Stimulated activated CD4-positive, alpha-beta T cell treated with anti-CD3 and anti-CD28 coated beads, Interleukin-12 subunit alpha, Interleukin-12 subunit beta, amount 100 ng/mL, for 4 hours (primary cell): ENCODE measurements at regions not wholly inside any gene's neighbourhood (a gene's known extent, or its start where the extent isn't known, plus 50 kb on each side); places are given as distances from the start of the nearest gene placed in this dataset.
"Not testable (repeated sequence)": the region's sequence is repeated elsewhere in the genome, so short reads cannot be mapped to it uniquely, and the experiment has no call there.

ENCODE experiments used
- DNase-seq: peaks from one replicate; pipeline ENCODE4 v3.0.0-alpha.2; 2020

- no peak for DNase-seq
Measured at GRCh38 chr2:8343031-8343430, 338.8 kb upstream of the ID2 start.

DNA sequence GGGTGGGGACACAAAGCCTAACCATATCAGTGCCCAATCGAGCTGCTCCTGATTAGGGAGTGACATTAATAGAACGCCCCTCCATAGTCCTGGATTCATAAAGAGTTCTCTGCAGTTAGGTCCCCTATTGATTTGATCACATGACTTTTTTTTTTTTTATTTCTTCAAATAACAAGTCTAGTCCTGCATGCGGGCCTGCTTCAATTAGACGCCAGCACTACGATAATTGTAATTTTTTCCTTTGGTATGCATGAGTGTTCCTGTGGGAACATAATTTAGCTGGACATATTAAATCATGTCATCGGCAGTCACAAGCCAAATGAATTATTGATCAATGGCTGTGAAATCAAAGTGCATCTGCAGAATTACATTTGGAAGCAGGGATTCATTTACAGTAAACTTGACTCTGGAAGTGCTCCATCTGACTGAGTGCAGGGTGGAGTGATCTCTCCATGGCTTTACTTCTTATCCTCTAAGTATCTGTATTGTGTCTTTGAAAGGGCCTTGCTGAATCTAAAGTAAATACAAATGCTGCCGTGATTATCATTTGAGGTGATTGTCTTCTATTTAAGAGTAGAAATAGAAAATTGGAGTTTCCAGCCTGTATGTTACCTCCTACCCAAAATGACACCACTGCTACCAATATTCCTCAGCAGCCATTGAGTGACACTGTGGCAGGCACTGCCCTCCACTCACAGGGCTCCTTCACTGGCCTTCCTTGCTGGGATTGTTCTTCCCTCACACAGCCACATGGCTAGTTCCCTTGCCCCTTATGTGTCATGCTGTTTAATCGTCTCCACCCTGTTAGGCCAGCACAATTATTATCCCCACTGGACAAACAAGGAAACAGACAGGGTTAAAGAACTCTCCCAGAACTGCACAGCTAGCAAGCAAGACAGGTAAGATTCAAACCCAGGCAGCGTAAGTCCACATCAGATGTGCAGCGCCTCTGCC is 337.4 kb upstream of the ID2 start:
- no peak for DNase-seq

DNA sequence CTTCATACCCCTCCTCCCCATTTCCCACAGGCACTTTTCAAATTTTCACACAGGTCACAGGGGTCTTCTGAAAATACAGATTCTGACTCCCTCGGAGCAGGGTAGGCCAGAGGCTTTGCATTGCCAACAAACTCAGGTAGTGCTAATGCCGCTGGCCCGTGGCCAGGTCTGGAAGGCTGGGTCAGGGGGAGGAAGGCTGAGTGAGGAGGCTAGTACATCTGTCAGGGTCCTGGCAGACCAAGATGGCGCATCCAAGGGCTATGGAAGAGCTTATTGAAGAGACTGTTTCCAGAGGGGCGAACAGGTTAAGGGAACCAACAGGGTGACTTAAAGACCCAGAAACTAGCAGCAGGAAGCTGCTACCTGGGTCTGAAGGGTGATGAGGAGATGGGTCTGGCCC is 336.7 kb upstream of the ID2 start:
- DNase-seq, result no peak

- DNase-seq, result no peak
Measured at GRCh38 chr2:8346208-8346607, 335.6 kb upstream of the ID2 start.

DNA sequence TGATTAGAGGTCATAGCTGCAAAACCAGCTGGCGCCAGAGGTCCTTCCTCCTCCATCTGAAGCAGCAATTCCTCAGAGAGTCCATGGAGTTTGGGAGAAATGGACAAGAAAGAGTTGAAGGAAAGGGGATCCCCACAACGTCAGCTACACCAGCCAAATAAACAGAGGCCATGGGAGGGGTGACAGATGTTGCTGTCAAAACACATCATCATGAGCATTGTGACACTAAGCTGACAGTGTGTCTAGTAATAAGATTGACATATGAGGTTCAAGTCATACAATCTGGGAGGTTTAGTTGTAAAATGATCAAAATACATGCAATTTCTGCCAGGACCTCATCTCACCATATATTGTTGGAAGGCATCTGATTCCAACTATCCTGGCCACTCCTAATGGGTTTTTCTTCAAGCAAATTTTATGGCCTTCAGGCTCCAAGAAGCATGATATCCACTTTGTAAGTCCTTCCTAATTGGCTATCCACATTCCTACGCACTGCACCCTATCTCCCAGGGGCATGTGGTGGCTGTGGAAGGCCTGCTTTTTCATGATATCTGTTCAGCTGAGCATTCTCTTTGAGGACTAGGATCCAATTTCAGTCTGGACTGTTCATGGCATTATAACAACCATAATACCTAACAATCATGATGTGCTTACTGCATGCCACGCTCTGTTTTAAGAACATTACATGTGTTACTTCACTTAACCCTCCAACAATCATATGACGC is 335.0 kb upstream of the ID2 start:
- DNase-seq, result no peak

DNA sequence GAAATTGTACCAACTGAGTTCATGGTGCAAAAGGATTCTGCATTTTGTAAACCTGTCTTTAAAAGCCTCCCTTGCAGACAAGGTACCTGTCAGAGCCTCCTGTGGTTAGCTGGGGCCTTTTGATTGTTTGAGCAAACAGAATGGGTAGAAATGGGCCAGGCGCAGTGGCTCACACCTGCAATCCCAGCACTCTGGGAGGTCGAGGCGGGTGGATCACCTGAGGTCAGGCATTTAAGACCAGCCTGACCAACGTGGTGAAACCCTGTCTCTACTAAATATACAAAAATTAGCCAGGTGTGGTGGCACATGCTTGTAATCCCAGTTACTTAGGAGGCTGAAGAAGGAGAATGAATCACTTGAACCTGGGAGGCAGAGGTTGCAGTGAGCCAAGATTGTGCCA is 332.9 kb upstream of the ID2 start:
- not testable (repeated sequence) for DNase-seq

GRCh38 chr2:8352296-8352695 is 329.6 kb upstream of the ID2 start:
- no peak for DNase-seq

DNA sequence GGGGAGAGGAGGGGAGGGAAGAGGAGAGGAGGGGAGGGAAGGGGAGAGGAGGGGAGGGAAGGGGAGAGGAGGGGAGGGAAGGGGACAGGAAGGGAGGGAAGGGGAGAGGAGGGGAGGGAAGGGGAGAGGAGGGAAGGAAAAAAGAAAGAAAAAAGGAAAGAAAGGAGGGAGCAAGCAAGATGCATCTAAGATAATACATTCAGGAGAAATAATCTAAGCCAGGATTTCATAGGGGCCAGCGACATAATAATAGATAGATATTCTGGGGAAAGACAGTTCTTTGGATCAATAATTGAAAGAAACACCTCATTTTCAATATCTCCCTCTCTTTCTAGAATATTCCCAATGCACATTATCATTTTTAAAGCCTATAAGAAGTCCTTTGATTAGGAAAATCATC is 328.9 kb upstream of the ID2 start:
- DNase-seq, result no peak

DNA sequence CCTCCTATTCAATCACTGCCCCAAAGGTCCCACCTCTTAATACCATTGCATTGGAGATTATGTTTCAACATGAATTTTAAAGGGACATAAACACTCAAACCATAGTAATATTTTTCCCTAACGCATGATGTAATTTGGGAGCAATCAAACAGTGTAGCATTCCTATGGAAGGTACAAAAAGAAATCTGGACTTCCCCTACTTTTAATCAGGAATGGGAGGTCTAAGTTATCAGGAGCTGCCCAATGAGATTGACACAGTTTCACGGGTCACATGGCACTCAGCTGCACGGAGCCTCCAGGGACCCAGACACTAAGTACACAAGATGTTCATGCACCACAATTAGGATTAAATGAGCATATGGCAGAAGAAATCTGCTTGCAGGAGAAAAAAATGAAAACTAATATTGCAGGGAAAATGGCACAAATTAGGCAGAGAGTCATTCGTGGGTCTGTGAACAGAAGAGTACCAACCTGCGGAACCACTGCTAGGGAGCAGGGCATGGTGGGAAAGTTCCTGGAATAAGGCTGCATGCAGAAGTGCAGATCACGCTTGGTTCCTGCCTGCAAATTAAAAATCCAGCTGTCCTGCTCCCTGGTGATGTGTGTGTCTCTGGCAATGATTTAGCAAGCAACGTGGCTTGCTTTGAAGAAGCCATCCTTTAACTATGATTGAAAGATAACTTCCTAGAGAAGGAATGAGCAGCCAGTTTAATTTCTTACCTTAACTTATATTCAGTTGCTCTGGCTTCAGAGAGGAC is 326.6 kb upstream of the ID2 start:
- no peak for DNase-seq

DNA sequence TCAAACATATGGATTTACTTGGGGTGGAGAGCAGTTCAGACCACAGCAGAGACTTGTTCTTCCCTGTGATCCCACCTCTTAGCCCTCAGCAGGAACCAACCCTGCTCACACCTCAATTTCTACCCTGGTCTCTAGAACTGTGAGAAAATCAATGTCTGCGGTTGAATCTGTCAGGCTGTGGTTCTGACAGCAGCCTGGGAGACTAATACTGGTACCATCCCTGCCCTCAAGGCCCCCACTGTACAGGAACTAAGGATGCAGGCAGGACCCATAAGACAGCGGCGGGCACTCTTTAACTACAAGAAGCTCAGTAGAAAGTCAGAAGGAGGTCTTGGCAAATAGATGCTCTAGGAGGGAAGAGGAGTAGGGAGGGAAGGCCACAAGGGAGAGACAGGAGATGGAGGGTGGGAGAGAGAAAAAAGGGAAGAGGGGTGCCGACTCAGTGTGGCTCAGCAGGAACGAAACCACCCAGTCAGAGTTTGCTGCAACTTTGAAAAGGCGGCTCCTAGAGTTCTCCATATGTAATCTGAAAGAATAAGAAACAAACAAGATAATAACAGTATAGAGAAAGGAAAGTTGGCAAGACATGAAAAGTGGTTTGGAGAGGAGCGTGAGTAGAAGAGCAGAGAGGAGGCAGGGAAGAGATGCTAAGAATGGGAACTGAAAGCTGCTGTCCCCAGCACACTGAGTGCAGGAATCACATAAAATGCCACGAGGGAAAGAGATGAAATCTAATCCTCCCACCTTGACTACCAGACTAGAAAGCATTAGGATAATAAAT is 323.9 kb upstream of the ID2 start:
- DNase-seq, result no peak

DNA sequence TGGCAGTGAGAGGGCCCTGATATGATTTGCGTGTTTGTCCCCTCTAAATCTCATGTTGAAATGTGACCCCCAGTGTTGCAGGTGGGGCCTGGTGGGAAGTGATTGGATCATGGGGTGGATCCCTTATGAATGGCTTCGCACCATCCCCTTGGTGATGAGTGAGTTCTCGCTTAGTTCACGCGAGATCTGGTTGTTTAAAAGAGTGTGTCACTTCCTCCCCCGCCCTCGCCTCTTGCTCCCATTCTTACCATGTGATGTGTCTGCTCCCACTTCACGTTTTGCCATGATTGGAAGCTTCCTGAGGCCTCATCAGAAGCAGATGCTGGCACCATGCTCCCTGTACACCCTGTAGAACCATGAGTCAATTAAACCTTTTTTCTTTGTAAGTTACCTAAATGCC is 319.9 kb upstream of the ID2 start:
- no peak for DNase-seq

DNA sequence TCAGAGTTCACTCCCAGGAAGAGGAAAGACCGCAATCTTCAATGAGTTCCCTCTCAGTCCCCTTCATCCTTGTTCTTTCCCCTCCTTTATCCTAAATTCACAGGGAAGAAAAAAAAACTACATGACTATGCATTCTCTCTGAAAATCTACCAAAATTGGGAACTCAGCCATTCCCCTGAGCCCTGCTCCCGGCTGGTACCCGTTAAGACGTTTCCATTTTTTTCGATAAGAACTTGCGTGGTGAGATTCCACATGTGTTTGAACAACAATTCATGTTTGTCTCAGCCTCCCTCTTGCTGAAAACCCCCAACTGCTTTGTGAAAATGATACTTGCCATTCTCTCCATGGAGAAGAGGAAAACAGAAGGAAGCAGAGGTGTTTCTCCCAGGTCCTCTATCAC is 318.7 kb upstream of the ID2 start:
- no peak for DNase-seq

DNA sequence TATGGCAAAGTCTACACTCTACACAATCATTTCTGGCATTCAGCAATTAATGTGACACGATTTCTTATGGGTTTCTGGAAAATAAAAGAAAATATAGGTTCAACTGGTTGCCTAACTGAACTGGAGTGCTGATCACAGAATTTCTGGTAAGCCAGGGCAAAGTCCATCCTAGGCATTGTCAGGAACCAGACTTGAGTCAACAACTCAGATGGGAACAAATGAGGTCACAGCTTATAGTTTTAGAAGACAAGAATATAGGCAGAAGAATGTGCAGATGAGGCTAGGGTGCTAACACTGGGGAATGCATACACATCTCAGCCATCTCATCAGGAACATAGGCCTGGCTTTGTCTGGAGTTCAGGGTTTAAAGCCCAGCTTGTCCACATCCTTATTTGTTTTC is 317.2 kb upstream of the ID2 start:
- DNase-seq, result no peak

DNA sequence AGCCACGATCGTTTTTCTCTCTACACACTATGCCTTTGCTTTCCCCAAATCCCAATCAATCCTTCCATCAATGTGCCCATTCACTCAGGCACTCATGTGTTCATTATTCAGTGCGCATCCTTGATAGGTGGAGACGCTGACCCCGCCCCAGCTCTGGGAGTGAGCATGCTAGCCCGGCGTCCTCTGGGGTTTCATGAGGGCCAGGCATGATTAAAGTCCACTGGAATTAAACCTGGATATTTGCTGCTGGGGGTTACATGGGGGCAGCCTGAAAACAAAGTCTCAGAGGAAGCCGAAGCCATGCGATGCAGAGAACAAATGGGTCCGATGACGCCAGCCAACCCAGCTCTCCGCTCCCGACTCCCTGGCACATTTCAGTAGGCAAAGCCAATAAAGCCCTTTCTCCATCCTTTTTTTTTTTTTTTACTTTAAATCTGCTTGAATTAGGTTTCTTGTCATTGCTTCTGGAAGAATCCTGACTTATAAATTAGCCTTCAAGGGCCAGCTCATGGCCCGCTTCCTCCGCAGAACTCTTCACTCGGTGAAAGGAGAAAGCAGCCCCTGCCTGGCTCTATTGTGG is 316.4 kb upstream of the ID2 start:
- DNase-seq, result no peak

DNA sequence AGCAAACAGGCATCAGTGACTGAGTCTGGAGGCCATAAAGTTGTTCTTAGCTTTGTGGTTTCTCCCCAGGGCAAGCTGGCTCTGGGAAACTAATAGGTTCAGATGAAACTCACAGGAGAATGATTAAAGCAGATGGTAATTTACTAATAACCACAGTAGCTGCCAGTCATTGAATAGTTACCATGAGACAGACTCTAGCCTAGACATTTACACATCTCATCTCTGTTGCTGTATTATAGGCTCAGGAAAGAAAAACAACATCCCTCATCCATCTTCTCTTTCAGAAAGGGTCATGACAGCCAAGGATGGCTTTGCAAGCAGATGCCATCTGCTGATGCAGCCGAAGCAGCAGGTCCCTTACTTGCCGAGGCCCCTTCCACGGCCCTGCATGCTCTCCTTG is 314.0 kb upstream of the ID2 start:
- DNase-seq, result no peak

- no peak for DNase-seq
Measured at GRCh38 chr2:8368463-8368862, 313.4 kb upstream of the ID2 start.

GRCh38 chr2:8369522-8369921 is 312.3 kb upstream of the ID2 start:
- no peak for DNase-seq

GRCh38 chr2:8370258-8370802 is 311.5 kb upstream of the ID2 start:
- DNase-seq, result no peak

DNA sequence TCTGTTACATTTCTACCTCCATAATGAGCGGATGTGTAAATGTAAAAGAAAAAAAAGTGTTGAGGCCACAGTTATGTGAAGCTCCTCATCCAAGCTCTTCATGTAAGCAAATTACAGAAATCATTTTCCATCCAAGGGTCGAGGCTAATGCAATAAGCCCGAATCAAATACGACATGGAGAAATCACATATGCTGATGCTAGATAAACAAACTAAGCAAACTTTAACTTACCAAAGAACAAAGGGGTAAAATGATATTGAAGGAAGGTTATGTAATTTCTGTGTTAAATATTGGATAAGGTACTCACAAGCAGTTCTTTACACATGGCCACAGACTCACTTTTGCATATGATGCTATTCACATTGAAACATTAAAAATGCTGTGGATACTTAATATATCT is 310.2 kb upstream of the ID2 start:
- DNase-seq, result no peak

GRCh38 chr2:8374782-8375181 is 307.1 kb upstream of the ID2 start:
- DNase-seq, result no peak

DNA sequence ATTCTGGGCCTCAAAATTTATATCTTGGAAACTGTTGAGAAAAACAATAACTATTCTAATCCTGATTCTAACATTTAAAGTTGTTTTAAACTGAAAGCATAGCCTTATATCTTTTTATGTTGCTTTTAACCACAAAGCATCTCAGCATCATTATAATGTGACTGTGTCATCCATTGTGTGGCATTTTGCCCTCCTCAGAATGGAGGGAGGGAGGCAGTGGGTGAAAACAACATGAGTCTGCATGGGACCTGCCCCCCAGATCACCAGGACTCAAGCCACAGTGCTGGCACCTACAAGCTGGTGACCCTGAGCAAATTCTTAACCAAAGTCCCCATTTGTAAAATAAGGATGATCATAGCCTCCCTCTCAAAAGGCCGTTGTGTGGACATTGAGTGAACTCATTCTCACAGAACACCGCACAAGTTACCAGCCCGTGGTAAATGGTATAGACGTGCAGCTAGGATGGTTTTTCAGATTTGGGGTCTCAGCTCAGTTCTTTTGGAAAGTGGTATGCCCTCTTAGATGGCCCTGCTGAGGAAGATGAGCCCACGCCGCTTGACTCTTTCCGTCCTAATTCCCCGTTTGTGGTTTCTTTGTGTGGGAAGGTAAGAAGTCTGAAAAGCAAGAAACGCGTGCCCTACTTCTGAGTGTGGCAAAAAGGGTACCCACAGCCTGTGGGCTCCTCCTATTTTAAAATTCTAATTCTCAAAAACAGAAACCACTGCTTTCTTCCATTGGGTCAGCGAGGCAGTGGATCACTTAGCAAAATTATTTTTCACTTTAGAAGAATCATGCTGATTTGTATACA is 305.0 kb upstream of the ID2 start:
- DNase-seq, result no peak
